GM21717 (cell line): ENCODE measurements at regions not wholly inside any gene's neighbourhood (a gene's known extent, or its start where the extent isn't known, plus 50 kb on each side); places are given as distances from the start of the nearest gene placed in this dataset.

Experiments
- ATAC-seq: cut with Tn5 transposase; IDR thresholded peaks from one replicate; pipeline ENCODE4 v1.9.1; 2021; ENCODE audit warnings: mild to moderate bottlenecking, moderate library complexity; ENCODE audit not compliant: unreplicated experiment

DNA sequence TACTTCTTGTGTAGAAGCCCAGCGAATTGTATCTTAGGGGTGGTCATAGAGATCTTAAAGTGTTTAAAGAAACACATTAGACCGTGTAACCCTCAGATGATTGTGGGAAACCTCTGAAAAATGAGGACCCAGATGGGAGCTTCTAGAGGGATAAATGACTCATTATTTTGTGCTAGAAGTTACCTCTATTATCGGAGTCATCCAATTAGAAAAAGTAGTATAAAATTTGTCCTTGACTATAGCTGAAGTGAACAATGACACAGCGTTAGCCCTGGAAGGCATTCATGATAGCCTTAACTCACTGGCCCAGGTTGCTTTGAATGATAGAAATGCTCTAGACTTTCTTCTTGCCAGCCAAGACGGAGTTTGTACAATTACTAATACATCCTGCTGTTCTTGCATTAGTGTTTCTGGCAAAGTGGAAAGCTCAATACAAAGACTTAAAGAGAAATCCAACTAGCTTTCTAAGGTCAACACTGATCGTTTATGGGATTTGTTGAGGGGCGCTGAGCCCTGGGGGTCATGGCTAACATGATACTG lies 178.9 kb upstream of the VEGFC start:
- no peak for ATAC-seq

DNA sequence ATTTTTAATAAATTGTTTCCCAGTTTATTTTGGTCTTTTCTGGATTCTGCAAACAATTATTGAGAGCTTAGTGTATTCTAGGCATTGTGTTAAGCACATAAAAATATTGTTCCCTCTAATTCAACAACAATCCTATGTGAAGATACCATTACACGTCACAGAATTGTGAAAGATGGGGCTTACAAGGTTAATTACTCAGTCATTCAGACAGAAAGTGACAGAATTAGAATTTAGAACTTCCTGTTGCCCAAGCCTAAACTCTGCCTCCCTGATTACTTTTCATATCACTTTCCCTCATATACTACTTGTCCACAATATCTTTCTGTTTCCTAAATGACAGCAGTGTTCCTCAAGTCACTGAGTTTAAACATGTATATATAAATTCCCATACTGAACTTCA lies 186.7 kb upstream of the VEGFC start:
- ATAC-seq, result no peak

DNA sequence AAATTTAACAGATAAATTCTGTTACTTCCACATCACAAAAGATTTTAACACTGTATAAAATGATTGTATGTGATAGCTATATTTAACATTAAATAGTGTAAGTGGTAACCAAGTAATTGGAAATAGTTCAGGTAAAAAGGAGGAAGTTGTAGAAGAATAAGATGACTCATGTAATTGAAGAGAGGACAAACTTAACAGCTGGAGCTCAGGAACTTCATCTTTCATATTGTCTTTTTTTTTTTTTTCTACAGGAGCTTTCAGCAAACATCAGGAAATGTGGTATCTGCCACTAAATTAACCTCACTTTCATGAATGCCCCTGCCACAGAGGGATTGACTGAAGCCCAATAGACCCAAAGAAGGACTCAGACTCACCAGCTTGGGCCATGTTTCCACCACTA lies 188.4 kb upstream of the VEGFC start:
- ATAC-seq, result no peak

GRCh38 chr4:176981551-176981950 lies 188.8 kb upstream of the VEGFC start:
- ATAC-seq, result no peak

- no peak for ATAC-seq
These were observed 195.5 kb upstream of the VEGFC start for GRCh38 chr4:176988226-176988625.

DNA sequence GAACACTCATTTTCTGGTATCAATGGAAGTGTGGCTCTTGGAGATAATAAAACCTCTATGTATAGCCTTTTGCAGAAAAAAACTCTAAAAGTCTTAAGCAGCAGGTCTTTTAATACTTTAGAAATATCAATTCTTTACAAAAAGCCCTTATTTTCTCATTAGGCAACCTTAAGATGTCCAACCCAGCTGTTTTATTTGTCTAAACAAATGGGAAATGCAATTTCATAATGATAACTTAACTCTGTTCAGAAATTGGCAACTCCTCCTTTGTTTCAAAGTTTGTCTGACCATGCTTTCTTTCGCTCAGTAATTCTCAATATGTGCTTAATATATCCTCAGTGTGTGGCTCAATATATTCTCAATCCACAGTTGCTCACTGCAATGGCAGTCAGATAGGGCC lies 196.5 kb upstream of the VEGFC start:
- ATAC-seq, result no peak

GRCh38 chr4:176999935-177000543 lies 207.3 kb upstream of the VEGFC start:
- no peak for ATAC-seq

DNA sequence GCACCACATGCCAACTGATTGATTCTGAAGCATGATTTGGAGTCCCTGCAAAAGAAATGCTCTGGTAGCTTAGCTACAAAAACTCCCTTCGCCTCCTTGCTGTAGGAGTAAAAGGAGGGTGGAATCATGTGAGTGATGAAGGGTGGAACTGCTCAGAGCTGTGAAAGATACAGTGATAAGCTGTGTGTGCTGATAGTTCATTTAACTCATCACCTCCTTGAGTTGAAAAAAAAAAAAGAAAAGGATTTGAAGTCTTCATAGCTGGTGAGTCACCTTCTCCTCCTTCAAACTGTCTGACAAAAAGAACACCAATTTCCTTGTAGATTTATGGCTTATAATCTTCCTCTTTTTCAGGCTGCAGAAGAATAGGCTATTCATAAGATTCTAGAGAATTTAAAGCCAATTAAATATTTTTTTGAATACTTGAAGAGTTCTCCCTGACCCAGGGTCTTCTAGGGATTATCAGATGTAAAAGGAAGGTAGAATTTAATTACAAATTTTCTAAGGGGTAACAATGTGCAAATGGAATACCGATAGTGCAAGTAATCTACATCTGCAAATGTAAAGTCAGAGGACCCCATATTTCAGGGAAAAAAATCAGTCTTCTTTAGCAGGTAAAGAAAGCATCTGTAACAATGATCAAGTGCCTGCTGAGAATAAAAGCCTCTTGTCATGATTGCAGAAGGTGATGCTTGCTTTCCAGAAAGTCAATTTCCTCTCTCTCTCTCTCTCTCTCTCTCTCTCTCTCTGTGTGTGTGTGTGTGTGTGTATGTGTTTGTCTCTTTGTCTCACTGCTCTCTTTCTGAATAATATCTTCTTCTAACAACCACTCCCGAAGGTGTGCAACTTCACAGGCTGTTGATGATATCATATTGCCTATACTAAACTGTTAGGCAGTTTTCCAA lies 208.8 kb upstream of the VEGFC start:
- no peak for ATAC-seq

DNA sequence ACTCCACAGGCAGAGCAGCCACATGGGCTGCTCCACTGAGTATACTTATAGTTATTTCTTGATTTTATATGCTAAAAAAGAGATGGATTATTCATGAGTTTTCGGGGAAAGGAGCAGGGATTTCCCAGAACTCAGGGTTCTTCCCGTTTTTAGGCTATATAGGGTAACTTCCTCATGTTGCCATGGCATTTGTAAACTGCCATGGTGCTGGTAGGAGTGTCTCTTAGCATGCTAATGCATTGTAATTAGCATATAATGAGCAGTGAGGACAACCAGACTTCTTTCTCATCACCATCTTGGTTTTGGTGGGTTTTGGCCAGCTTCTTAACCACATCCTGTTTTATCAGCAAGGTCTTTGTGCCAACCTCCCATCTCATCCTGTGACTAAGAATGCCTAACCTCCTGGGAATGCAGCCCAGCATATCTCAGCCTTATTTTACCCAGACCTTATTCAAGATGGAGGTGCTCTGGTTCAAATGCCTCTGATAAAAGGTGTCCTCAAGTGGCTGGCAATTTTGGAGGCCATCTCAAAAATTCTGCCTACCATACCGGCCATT lies 213.0 kb upstream of the VEGFC start:
- no peak for ATAC-seq

- no peak for ATAC-seq
These were observed 213.6 kb upstream of the VEGFC start for GRCh38 chr4:177006331-177006730.

GRCh38 chr4:177008071-177008835 lies 215.5 kb upstream of the VEGFC start:
- ATAC-seq, result no peak

GRCh38 chr4:177008836-177009501 lies 216.2 kb upstream of the VEGFC start:
- ATAC-seq, result no peak

DNA sequence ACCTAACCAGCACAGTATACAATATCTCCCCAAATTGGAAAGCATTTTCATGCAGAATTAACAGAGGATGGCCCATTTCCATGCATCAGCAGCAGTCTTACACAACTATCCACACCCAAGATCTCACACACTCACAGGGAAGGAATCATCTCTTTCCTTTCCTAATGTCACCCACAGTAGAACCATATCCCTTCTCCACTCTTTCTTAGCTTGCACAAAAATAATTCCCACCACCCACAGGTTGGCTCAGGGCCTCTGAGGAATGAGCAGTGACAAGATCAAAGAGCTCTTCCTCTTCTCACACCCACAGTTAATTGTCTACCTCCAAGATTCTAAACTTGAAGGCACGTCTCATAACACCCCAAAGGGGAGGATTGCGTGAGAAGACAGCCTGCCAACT lies 217.7 kb upstream of the VEGFC start:
- no peak for ATAC-seq

DNA sequence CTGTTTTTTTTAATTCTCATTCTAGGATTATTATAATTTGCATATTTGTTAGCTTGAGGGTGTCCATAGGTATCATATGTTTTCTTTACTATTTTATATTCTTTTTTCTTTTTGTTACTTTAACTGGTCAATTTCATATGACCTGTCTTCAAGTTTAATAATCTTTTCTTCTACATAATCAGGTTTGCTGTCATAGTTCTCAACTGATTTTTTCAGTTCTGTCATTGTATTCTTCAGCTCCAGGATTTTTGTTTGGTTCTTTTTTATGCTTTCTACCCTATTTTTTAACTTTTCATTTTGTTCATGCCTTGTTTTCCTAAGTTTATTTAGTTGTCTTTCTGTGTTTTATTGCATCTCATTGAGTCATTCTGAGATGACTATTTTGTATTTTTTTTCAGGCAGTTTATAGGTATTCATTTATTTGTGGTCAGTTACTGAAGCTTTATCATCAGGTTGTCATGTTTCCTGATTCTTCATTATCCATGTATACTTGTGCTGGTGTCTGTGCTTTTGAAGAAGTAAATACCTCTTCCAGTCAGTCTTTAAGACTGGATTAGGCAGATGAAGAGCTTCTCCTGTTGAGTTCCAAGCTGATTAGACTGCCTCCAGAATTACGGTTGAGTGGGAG lies 220.3 kb upstream of the VEGFC start:
- no peak for ATAC-seq

DNA sequence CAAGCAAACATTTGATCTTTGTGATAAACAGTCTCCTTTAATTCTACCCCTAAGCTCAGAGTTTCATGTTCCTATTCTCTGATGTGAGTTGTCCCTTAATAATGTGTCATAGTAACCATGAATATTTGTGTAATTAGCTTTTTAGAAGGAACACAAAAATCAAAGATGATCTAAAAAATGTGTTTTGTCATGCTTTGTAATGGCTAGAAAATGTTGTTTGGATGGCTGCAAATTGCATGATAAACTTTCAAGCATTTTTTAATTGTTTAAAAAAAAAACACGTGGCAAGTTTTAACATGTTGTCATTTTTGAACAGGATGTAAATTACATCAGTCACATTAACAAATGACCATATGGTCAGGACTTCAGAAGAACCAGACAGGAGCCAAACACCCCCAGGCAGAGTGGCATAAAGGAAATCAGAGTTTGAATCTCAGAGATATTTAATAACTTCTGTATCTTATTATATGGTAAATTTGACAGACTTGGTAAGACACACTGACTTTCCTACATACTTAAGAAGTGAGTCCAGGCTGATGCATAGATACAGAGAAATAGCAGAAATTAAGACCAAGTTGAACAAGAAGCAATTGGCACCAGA lies 223.9 kb upstream of the VEGFC start:
- no peak for ATAC-seq

DNA sequence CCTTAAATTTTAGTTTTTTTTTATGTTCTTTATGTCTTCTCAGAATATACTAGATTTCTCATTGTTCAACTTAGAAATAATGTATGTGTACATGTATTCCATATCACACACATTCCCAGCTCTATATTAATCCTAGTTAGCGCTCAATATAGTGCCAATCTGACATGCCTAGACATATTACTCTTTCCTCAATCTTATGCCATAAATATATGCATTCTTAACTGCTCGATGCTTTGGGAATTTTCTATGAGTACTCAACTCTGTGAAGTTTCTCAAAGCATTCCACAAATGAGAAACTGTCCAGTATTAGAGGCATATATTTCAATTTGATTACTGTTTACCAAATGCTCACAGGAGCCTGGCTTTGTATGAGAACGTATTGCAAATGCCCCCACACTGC lies 231.2 kb upstream of the VEGFC start:
- no peak for ATAC-seq

DNA sequence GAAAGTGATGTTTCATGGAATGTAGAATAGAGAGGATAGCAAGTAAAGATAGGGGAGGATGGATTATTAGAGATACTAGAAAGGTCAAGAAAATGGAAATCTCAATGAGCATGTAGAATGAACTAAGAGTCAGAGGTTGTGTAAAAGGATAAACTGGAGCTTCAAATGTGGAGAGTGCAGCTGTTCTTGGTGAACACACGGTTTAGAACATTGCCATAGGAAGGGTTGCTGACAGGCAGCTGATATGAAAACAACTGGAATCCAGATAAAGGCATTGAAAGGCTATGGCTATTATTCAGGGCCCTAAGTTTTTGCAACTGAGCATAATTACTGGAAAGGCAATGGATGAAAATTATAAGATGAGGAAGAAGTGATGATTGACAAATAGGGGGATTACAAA lies 239.6 kb upstream of the VEGFC start:
- ATAC-seq, result no peak

DNA sequence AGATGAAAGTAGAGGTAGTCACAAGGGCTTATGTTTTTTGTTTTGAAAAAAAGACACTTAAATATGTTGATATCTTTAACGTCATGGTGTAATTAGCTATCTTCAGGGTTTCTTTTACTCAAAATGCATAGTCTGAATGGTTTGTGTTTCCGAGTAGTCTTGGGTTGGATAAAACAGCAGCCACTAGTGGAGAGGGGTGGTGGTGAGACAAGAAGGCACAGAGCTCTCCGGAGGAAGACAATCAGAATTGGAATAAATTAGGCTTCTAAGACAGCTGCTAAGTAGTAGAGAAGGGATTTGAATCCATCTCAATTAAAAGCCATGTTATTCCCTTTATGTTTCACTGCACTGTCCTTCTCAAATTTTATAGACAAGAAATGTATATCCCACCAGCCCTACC lies 240.4 kb upstream of the VEGFC start:
- no peak for ATAC-seq

DNA sequence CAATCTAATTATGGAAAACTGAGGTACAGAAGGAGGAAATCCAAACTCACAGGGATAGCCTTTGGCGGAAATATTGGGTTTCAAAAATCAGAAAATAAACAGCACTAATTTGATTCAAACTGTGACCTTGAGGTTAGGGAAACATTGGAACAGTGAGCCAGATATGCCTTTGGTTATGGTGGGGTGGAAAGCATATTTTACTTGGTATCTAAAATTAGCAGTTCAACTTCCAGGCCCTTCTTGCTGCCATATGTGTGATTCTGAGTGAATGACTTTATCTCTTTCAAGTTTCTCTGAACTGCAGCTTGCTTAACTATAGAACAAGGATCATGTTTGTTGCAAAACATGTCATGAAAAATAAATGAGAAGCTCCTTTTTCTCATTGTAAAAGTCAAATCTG lies 240.9 kb upstream of the VEGFC start:
- no peak for ATAC-seq

DNA sequence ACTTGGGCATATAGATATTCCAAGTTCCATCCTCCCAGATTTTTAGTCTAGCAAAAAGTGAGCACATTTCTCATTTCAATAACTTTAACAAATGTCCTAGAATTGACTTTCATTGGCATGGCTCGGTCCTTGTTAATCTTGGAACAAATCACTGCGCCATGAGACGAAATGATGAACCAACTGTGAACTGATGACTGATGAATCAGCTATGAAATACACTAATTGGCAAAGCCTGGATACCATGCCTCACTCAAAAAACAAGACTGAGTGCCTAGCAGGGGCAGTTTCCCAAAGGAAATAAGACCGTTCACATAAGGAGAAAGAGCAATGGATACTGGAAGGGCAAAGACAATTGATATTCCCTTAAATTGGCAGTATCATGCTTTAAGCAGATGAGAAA lies 248.6 kb upstream of the VEGFC start:
- no peak for ATAC-seq
